ENCODE measurements at regions not wholly inside any gene's neighbourhood (a gene's known extent, or its start where the extent isn't known, plus 50 kb on each side); places are given as distances from the start of the nearest gene placed in this dataset.
A peak's percentile ranks its signal among the peaks of the same experiment; 100 is the strongest.

DNA sequence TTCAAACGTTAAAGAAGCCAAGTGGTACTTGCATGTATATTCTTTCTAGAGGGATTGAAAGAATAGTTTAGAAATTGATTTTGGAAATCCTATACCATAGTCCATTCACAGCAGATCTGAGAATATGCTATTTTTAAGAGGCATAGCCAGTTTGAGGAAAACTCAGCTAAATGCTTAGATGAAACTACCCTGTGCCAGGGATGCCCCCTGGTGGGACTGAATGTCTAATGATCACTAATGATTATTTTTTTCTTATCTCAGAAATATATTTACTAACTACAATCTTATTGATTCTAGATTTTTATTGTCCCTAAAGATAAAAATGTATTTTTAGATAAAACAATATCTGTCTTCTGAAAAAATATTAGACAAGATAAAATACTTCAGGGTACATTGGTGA, 844.9 kb upstream of the PHF14 start:
- Histone ChIP-seq H3K9me3 (no peaks in the 10 kb centered on the region), H3K27ac (no peak overlapping the region), H3K4me1 (no peaks in the 10 kb centered on the region), H3K27me3 (no peaks in the 10 kb centered on the region), H3K36me3 (no peaks in the 10 kb centered on the region), H3K4me3 (no peak overlapping the region)
- intact Hi-C loops (cut with DNase I; ENCODE audit: low total_unique reads) = no loop called here
- TF ChIP-seq, protein P1, sequence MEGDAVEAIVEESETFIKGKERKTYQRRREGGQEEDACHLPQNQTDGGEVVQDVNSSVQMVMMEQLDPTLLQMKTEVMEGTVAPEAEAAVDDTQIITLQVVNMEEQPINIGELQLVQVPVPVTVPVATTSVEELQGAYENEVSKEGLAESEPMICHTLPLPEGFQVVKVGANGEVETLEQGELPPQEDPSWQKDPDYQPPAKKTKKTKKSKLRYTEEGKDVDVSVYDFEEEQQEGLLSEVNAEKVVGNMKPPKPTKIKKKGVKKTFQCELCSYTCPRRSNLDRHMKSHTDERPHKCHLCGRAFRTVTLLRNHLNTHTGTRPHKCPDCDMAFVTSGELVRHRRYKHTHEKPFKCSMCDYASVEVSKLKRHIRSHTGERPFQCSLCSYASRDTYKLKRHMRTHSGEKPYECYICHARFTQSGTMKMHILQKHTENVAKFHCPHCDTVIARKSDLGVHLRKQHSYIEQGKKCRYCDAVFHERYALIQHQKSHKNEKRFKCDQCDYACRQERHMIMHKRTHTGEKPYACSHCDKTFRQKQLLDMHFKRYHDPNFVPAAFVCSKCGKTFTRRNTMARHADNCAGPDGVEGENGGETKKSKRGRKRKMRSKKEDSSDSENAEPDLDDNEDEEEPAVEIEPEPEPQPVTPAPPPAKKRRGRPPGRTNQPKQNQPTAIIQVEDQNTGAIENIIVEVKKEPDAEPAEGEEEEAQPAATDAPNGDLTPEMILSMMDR (IDR thresholded peaks at IDR 0.05) = no peak
- DNase-seq = no peak

DNA sequence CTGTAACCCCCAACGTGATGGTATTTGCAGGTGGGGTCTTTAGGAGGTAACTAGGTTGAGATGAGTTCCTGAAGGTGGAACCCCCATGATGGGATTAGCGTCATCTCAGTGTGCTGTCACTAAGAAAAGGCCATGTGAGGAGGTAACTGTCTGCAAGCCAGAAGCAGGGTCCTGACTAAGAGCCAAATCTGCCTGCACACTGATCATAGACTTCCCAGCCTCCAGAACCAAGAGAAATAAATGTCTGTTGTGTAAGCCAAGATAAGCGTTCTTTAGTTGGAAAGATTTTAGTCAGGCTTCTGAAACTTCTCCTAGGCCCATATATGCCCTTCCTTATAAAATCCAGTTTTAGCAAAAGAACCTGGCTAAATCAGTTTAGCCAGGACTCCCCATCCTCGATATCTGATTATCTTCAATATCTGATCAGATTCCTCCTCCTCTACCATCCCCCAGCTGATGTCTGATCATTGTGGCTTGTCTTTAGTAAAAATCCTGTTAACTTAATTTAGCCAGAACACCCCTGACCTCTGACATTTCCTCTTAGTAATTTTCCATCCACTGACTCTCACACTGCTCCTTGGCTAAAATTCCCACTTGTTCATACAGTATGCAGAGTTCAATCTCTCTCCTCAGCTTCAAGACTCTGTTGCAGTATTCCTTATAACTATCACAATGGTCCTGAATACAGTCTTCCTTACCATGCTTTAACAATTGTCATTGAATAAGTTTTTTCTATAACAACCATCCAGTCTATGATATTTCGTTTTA, 835.4 kb upstream of the PHF14 start:
- Histone ChIP-seq H3K36me3 (no peaks in the 10 kb centered on the region), H3K27me3 (no peaks in the 10 kb centered on the region), H3K27ac (peak overlapping the region; percentile 0 to 63), H3K9me3 (no peaks in the 10 kb centered on the region), H3K4me1 (peaks cover 0 to 39% (median 8%) of the 10 kb centered on the region in 4 donors), H3K4me3 (no peak overlapping the region)
- TF ChIP-seq, protein P1 (IDR thresholded peaks at IDR 0.05) = no peak
- intact Hi-C loops (cut with DNase I; ENCODE audit: low total_unique reads) = no loop called here
- DNase-seq = no peak

DNA sequence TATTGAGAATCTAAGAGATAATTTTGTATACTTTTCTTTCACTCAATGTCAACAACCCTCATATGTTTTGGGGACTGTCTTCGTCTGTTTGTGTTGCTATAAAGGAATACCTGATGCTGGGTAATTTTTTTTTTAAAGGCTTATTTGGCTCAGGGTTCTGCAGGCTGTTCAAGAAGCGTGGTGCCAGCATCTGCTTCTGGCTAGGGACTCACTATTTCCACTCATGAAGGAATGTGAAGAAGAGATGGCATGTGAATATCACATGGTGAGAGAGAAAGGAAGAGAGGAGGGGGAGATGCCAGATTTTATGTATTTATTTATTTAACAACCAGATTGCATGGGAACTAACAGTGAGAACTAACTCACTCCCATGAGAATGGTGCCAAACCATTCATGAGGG, 827.4 kb upstream of the PHF14 start:
- DNase-seq = no peak
- H3K4me3 ChIP-seq = no peak overlapping the region
- no peaks in the 10 kb centered on the region for H3K27me3 ChIP-seq
- no peaks in the 10 kb centered on the region for H3K9me3 ChIP-seq
- H3K27ac ChIP-seq = no peak overlapping the region
- intact Hi-C loops (cut with DNase I; ENCODE audit: low total_unique reads) = no loop called here
- TF ChIP-seq, protein P1 (IDR thresholded peaks at IDR 0.05) = no peak
- peaks cover 0 to 4% (median 0%) of the 10 kb centered on the region in 4 donors for H3K4me1 ChIP-seq
- H3K36me3 ChIP-seq = no peaks in the 10 kb centered on the region

DNA sequence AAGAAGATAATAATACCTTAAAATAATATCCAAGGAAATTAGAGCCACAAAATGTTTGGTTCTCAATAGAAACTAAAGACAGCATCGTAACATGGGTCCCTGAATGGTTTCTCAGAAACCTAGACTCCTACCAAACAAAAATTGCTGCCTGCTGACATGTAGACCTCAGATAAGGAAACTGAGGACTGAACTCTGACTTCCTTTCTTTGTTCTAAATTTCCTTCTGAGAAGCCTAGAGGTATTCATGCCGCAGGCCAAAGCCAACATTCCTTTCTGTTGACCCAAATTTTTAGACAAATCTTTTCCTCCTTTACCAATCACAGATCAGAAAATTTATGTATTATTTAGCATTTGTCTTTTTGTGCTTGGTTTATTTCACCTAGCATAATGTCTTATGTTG, 816.7 kb upstream of the PHF14 start:
- no peak for DNase-seq
- TF ChIP-seq, protein P1 (IDR thresholded peaks at IDR 0.05) = no peak
- H3K4me3 ChIP-seq = no peak overlapping the region
- no peak overlapping the region for H3K27ac ChIP-seq
- H3K4me1 ChIP-seq = no peaks in the 10 kb centered on the region
- no peaks in the 10 kb centered on the region for H3K36me3 ChIP-seq
- no peaks in the 10 kb centered on the region for H3K9me3 ChIP-seq
- no peaks in the 10 kb centered on the region for H3K27me3 ChIP-seq
- intact Hi-C loops (cut with DNase I; ENCODE audit: low total_unique reads) = no loop called here

DNA sequence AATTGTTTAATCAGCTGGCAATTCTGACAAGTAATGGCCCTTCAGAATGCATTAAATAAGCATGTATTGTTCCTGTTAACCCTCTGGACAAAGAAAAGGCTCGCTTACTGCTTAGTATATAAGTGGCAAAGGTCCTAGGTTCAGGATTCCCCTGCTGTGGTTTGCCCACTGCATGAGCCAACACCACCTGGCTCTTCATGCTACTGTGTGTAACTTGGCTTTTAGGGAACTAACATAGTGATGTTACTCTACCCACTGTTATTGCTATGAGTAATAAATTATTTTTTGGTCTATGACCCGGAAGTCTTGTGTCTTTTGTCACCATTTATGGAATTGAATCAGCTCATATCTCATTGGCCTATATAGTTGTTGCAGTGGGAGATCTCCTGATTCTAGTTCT, 791.7 kb upstream of the PHF14 start:
- TF ChIP-seq, protein P1 (IDR thresholded peaks at IDR 0.05) = no peak
- Histone ChIP-seq H3K36me3 (no peaks in the 10 kb centered on the region), H3K4me1 (no peaks in the 10 kb centered on the region), H3K27ac (no peak overlapping the region), H3K4me3 (no peak overlapping the region), H3K27me3 (no peaks in the 10 kb centered on the region), H3K9me3 (no peaks in the 10 kb centered on the region)
- no peak for DNase-seq
- intact Hi-C loops (cut with DNase I; ENCODE audit: low total_unique reads) = no loop called here

Measured in tibial artery (tissue), 4 donors.